ENCODE measurements at regions not wholly inside any gene's neighbourhood (a gene's known extent, or its start where the extent isn't known, plus 50 kb on each side); places are given as distances from the start of the nearest gene placed in this dataset. TPM values are rescaled to one million over a fixed set of nuclear protein-coding genes. Genes with fewer than 3 reads are reported as not detected.

DNA sequence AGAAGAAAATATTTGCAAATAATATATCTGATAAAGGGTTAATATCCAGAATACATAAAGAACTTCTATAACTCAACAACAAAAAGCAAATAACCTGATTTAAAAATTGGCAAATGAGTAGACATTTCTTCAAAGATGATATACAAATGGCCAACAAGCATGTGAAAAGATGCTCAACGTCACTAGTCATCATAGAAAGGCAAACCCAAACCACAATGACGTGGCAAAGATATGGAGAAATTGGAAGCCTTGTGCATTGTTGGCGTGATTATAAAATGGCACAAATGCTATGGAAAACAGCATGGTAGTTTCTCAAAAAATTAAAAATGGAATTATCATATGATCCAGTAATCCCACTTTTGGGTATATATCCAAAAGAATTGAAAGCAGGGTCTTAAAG is 466.3 kb downstream of the TBC1D22A start:
- no peak for ATAC-seq (ENCODE audit: low FRiP score)
- no peak for TF ChIP-seq CTCF (IDR thresholded peaks at IDR 0.05)
- no peak for DNase-seq (ENCODE audit: low spot score)

GRCh38 chr22:47225931-47226633 is 463.6 kb downstream of the TBC1D22A start:
- TF ChIP-seq CTCF (IDR thresholded peaks at IDR 0.05) = no peak
- DNase-seq (ENCODE audit: low spot score) = no peak

GRCh38 chr22:47225080-47225930 is 462.9 kb downstream of the TBC1D22A start:
- DNase-seq (ENCODE audit: low spot score) (no peak), ATAC-seq (ENCODE audit: low FRiP score) (no peak)
- no peak for TF ChIP-seq CTCF (IDR thresholded peaks at IDR 0.05)

More at GRCh38 chr22:47225931-47226633, 463.6 kb downstream of the TBC1D22A start:
- ATAC-seq (ENCODE audit: low FRiP score) = no peak

Small RNAs in the stretch of these regions (small RNA-seq; reads per million reads assigned to genes)
- gene MIR3201 (not detected), gene MIR3667 (not detected), gene MIR4535 (not detected)

All from omental fat pad (tissue), 3 donors.